H1 (cell line): ENCODE measurements at regions not wholly inside any gene's neighbourhood (a gene's known extent, or its start where the extent isn't known, plus 50 kb on each side); places are given as distances from the start of the nearest gene placed in this dataset.

ENCODE experiments used
- CTCF ChIA-PET: fragments of 300-600 bp; sonication (Branson Sonifier 250); formaldehyde crosslinking; loops from one replicate; lab custom pipeline; 2021; ENCODE audit not compliant: partially characterized antibody; lab: Charles Lee
- POLR2A ChIA-PET: fragments of 300-600 bp; sonication (Branson Sonifier 250); formaldehyde crosslinking; loops from one replicate; lab custom pipeline; 2021; ENCODE audit warnings: inconsistent platforms; ENCODE audit not compliant: partially characterized antibody; lab: Charles Lee
- DNase-seq, 2 experiments: peaks; one replicate each; pipeline versions ENCODE4 v3.0.0 to v3.0.0-alpha.2; 2010 to 2022; ENCODE audit warnings: low spot score in 2 of 2, low read depth in 1 of 2, mixed read lengths in 1 of 2
- FAIRE-seq: peaks from 2 replicates; lab custom pipeline; 2011; peaks lifted over from hg19 to GRCh38; lab: Jason Lieb, UNC
- H2AFZ ChIP-seq: 2 replicates; pipeline ENCODE4 v1.8.1; 2012; ENCODE audit warnings: low read length, inconsistent platforms
- H2AK5ac ChIP-seq: 2 replicates; pipeline ENCODE4 v1.6.1; 2013; ENCODE audit warnings: low read depth, low read length
- H2BK120ac ChIP-seq: replicated peaks from 2 replicates; pipeline ENCODE3; 2013; ENCODE audit warnings: low read depth, low read length, inconsistent platforms
- H2BK12ac ChIP-seq: 2 replicates; pipeline ENCODE4 v1.6.1; 2013; ENCODE audit warnings: low read depth, low read length
- H2BK15ac ChIP-seq: 2 replicates; pipeline ENCODE4 v1.6.1; 2013; ENCODE audit warnings: low read length
- H2BK20ac ChIP-seq: 2 replicates; pipeline ENCODE4 v1.6.1; 2013; ENCODE audit warnings: low read length
- H2BK5ac ChIP-seq: 2 replicates; pipeline ENCODE4 v1.6.1; 2013; ENCODE audit warnings: low read depth, low read length
- H3K14ac ChIP-seq: 2 replicates; pipeline ENCODE4 v1.6.1; 2013; ENCODE audit warnings: inconsistent platforms; ENCODE audit not compliant: insufficient read length
- H3K18ac ChIP-seq: 2 replicates; pipeline ENCODE4 v1.6.1; 2013; ENCODE audit warnings: low read length; ENCODE audit errors: extremely low read depth
- H3K23ac ChIP-seq: 2 replicates; pipeline ENCODE4 v1.6.1; 2013; ENCODE audit warnings: inconsistent platforms; ENCODE audit not compliant: insufficient read length
- H3K23me2 ChIP-seq: 2 replicates; pipeline ENCODE4 v1.6.1; 2013; ENCODE audit warnings: low read depth, low read length
- H3K27ac ChIP-seq: 2 replicates; pipeline ENCODE4 v1.6.1; 2011; ENCODE audit warnings: low read depth, low read length, inconsistent platforms
- H3K27me3 ChIP-seq, 4 experiments: replicated peaks in 1 of 4; 1 replicate in 1 of 4; 2 replicates in 3 of 4; pipeline versions ENCODE4 v1.6.1 to v1.8.1; 2011 to 2013; ENCODE audit warnings: low read length in 3 of 4, mild to moderate bottlenecking in 3 of 4, inconsistent platforms in 2 of 4, mixed read lengths in 2 of 4, moderate library complexity in 1 of 4; ENCODE audit not compliant: control insufficient read depth in 3 of 4, insufficient read depth in 3 of 4; ENCODE audit errors: extremely low read depth in 1 of 4
- H3K36me3 ChIP-seq, 4 experiments: 2 replicates each; pipeline versions ENCODE4 v1.6.1 to v1.8.1; 2011 to 2013; ENCODE audit warnings: mild to moderate bottlenecking in 4 of 4, low read length in 3 of 4, moderate library complexity in 2 of 4, control low read depth in 1 of 4, inconsistent platforms in 1 of 4; ENCODE audit not compliant: insufficient read depth in 4 of 4, control insufficient read depth in 2 of 4
- H3K4ac ChIP-seq: replicated peaks from 2 replicates; pipeline ENCODE3; 2013; ENCODE audit warnings: low read length, low read depth, mixed read lengths, inconsistent platforms; ENCODE audit not compliant: insufficient read length
- H3K4me1 ChIP-seq, 4 experiments: replicated peaks in 1 of 4; 1 replicate in 1 of 4; 2 replicates in 3 of 4; pipeline versions ENCODE4 v1.6.1 to v1.8.1; 2011 to 2013; ENCODE audit warnings: low read length in 3 of 4, inconsistent platforms in 2 of 4, mixed read lengths in 1 of 4; ENCODE audit not compliant: insufficient read depth in 4 of 4, control insufficient read depth in 3 of 4
- H3K4me2 ChIP-seq, 2 experiments: 2 replicates each; pipeline versions ENCODE4 v1.6.1 to v1.8.1; 2011 to 2013; ENCODE audit warnings: low read depth in 2 of 2, low read length in 2 of 2, control low read depth in 1 of 2, inconsistent platforms in 1 of 2, mild to moderate bottlenecking in 1 of 2; ENCODE audit not compliant: insufficient read depth in 1 of 2
- H3K4me3 ChIP-seq, 4 experiments: fragments of 200-600, 300-600 bp in 1 of 4; sonication (generic), shearing (Covaris generic), sonication (Bioruptor Twin) in 1 of 4; 2 replicates each; pipeline versions ENCODE4 v1.5.1 to v1.8.1; 2011 to 2016; ENCODE audit warnings: low read length in 4 of 4, low read depth in 3 of 4, control low read depth in 2 of 4, inconsistent platforms in 2 of 4, mild to moderate bottlenecking in 2 of 4, mixed read lengths in 1 of 4, moderate library complexity in 1 of 4; ENCODE audit not compliant: insufficient read depth in 2 of 4; ENCODE audit errors: extremely low read depth in 1 of 4
- H3K56ac ChIP-seq: replicated peaks from 2 replicates; pipeline ENCODE3; 2013; ENCODE audit warnings: low read depth, mild to moderate bottlenecking, mixed read lengths, low read length, inconsistent platforms; ENCODE audit not compliant: insufficient read length
- H3K79me1 ChIP-seq: 2 replicates; pipeline ENCODE4 v1.6.1; 2013; ENCODE audit warnings: low read depth, low read length, control low read depth
- H3K79me2 ChIP-seq, 2 experiments: 2 replicates each; pipeline versions ENCODE4 v1.6.1 to v1.8.1; 2012 to 2013; ENCODE audit warnings: low read length in 2 of 2, mild to moderate bottlenecking in 2 of 2, inconsistent platforms in 1 of 2; ENCODE audit not compliant: insufficient read depth in 2 of 2, control insufficient read depth in 1 of 2
- H3K9ac ChIP-seq, 4 experiments: replicated peaks in 1 of 4; 1 replicate in 1 of 4; 2 replicates in 3 of 4; pipeline versions ENCODE4 v1.6.1 to v1.8.1; 2011 to 2013; ENCODE audit warnings: low read depth in 3 of 4, low read length in 3 of 4, control low read depth in 2 of 4, mild to moderate bottlenecking in 2 of 4, moderate library complexity in 2 of 4, inconsistent platforms in 1 of 4; ENCODE audit errors: extremely low read depth in 1 of 4
- H3K9me3 ChIP-seq, 2 experiments: 2 replicates each; pipeline versions ENCODE4 v1.6.1 to v1.8.1; 2012 to 2013; ENCODE audit warnings: mild to moderate bottlenecking in 2 of 2, moderate library complexity in 2 of 2, control low read depth in 1 of 2, inconsistent platforms in 1 of 2, low read depth in 1 of 2, low read length in 1 of 2, mixed read lengths in 1 of 2; ENCODE audit not compliant: insufficient read depth in 2 of 2
- H4K20me1 ChIP-seq, 2 experiments: replicated peaks in 1 of 2; 2 replicates each; pipeline versions ENCODE3 to v1.8.1; 2011 to 2013; ENCODE audit warnings: inconsistent platforms in 2 of 2, low read length in 2 of 2, mild to moderate bottlenecking in 1 of 2; ENCODE audit not compliant: insufficient read depth in 2 of 2, control insufficient read depth in 1 of 2
- H4K5ac ChIP-seq: 2 replicates; pipeline ENCODE4 v1.6.1; 2013; ENCODE audit warnings: low read length, low read depth, mixed read lengths, inconsistent platforms; ENCODE audit not compliant: insufficient read length
- H4K8ac ChIP-seq: 2 replicates; pipeline ENCODE4 v1.8.0; 2013; ENCODE audit warnings: mild to moderate bottlenecking, moderate library complexity, low read length, inconsistent platforms; ENCODE audit not compliant: insufficient read depth; ENCODE audit errors: extremely low read depth
- H4K91ac ChIP-seq: replicated peaks from 2 replicates; pipeline ENCODE3; 2013; ENCODE audit warnings: low read length, mixed read lengths, inconsistent platforms; ENCODE audit not compliant: insufficient read length
- ATF2 ChIP-seq: IDR thresholded peaks from 2 replicates; pipeline ENCODE4 v1.6.1; 2012; ENCODE audit warnings: low read length, inconsistent platforms
- BRCA1 ChIP-seq: IDR thresholded peaks from 2 replicates; pipeline ENCODE4 v1.6.1; 2012; ENCODE audit warnings: low read depth, low read length, improper control_type of control experiment
- CBX5 ChIP-seq: fragments of 300-800, 300-1000 bp; sonication (generic); IDR thresholded peaks from 2 replicates; pipeline ENCODE4 v1.7.1; 2016; ENCODE audit warnings: antibody characterized with exemption, low read length, low read depth
- EP300 ChIP-seq, 2 experiments: IDR thresholded peaks; 1 replicate in 1 of 2; 2 replicates in 1 of 2; pipeline ENCODE4 v1.6.1; 2011 to 2012; ENCODE audit warnings: low read depth in 2 of 2, low read length in 2 of 2, mild to moderate bottlenecking in 2 of 2, borderline replicate concordance in 1 of 2, inconsistent platforms in 1 of 2, moderate library complexity in 1 of 2
- HDAC6 ChIP-seq: IDR thresholded peaks from one replicate; pipeline ENCODE4 v1.7.1; 2012; ENCODE audit warnings: low read depth, mild to moderate bottlenecking, inconsistent platforms, low read length, moderate library complexity
- SAP30 ChIP-seq: fragments of 300-600 bp; sonication (generic); IDR thresholded peaks from 2 replicates; pipeline ENCODE4 v1.7.1; 2012; ENCODE audit warnings: low read length, moderate library complexity, mild to moderate bottlenecking, inconsistent platforms; ENCODE audit not compliant: insufficient read depth, insufficient replicate concordance
- SP1 ChIP-seq: IDR thresholded peaks from 2 replicates; pipeline ENCODE4 v1.6.1; 2011; ENCODE audit warnings: low read depth, low read length
- SRF ChIP-seq: IDR thresholded peaks from 2 replicates; pipeline ENCODE4 v1.6.1; 2011; ENCODE audit warnings: mild to moderate bottlenecking, low read depth, low read length, moderate library complexity
- TAF7 ChIP-seq: optimal IDR thresholded peaks from 2 replicates; pipeline ENCODE3; 2011; ENCODE audit warnings: low read depth, mild to moderate bottlenecking, inconsistent platforms, low read length, moderate library complexity, borderline replicate concordance
- TBP ChIP-seq: IDR thresholded peaks from 2 replicates; pipeline ENCODE4 v1.6.1; 2011; ENCODE audit warnings: low read depth, low read length, improper control_type of control experiment
- WGBS, 2 experiments: shearing (Covaris generic) in 1 of 2; methylation state at CpG; one replicate each; pipeline versions ENCODE4 v1.1.6 to v1.1.7; 2013 to 2015; ENCODE audit warnings: low lambda C conversion rate in 2 of 2, mixed read lengths in 2 of 2, inconsistent platforms in 1 of 2, low coverage in 1 of 2, missing lambda C conversion rate in 1 of 2; ENCODE audit not compliant: insufficient replicate concordance in 2 of 2, insufficient coverage in 1 of 2, insufficient read length in 1 of 2; ENCODE audit errors: extremely low coverage in 1 of 2, missing lambda C conversion rate in 1 of 2; 5-methylcytosine and 5-hydroxymethylcytosine counted together

DNA sequence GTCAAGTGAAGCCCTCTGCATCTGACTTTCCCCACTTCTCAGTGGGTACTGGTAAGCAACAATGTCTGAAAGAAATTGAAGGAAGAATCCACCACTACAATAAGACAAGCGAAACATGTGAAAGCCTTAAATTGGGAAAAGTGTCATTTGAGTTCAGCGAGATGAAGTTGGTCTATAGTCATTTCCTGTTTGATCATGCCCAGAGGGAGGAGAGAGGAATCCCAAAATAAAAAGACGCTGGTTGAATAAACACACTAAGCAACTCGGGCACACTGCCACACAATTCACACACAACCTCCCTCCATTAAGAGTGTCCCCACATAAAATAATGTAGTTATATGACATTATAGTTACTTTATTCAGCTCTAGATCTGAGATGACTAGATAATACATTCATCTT is 166.1 kb downstream of the CBLN2 start:
- DNase-seq (no peak), FAIRE-seq (no peak)
- no peak overlapping the region for H2BK12ac ChIP-seq
- H3K36me3 ChIP-seq, result no peaks in the 10 kb centered on the region
- H3K14ac ChIP-seq, result no peak overlapping the region
- H3K4me2 ChIP-seq, result no peak overlapping the region
- H4K20me1 ChIP-seq, result no peaks in the 10 kb centered on the region
- H3K4me1 ChIP-seq, result no peaks in the 10 kb centered on the region
- H2AK5ac ChIP-seq, result no peak overlapping the region
- no peak overlapping the region for H4K5ac ChIP-seq
- no peak overlapping the region for H3K56ac ChIP-seq
- H3K4me3 ChIP-seq, result no peak overlapping the region
- H3K18ac ChIP-seq, result no peak overlapping the region
- no peak overlapping the region for H3K9ac ChIP-seq
- CTCF ChIA-PET, result no interaction called here
- H3K79me1 ChIP-seq, result no peaks in the 10 kb centered on the region
- no peak overlapping the region for H2BK15ac ChIP-seq
- no peak overlapping the region for H2AFZ ChIP-seq
- no peak overlapping the region for H4K8ac ChIP-seq
- no peaks in the 10 kb centered on the region for H3K27me3 ChIP-seq
- no peak overlapping the region for H2BK5ac ChIP-seq
- no peaks in the 10 kb centered on the region; the same call in 1 of the 2 replicates for H3K23me2 ChIP-seq
- no peak overlapping the region for H3K27ac ChIP-seq
- H3K9me3 ChIP-seq, result peaks cover 63 to 67% of the 10 kb centered on the region in 2 experiments
- no peak overlapping the region for H2BK120ac ChIP-seq
- H2BK20ac ChIP-seq, result no peak overlapping the region
- H4K91ac ChIP-seq, result no peak overlapping the region
- H3K23ac ChIP-seq, result no peak overlapping the region
- POLR2A ChIA-PET, result no interaction called here
- whole genome bisulfite sequencing, 2 experiments, result 86% methylated on average over 4 of the region's 4 CpGs; no CpG with 5 or more reads in 1 of the 2 experiments
- H3K4ac ChIP-seq, result no peak overlapping the region
- no peaks in the 10 kb centered on the region for H3K79me2 ChIP-seq
- TF ChIP-seq SAP30 (no peak), ATF2 (no peak), TAF7 (no peak), EP300 (IDR thresholded peaks at IDR 0.05; ENCODE audit: borderline replicate concordance in 1 of 2, low read depth in 2 of 2, low read length in 2 of 2) (no peak), TBP (no peak), BRCA1 (no peak), HDAC6 (no peak), SP1 (no peak), CBX5 (no peak), SRF (no peak)
